Body of pancreas (tissue), 4 donors: ENCODE measurements at regions not wholly inside any gene's neighbourhood (a gene's known extent, or its start where the extent isn't known, plus 50 kb on each side); places are given as distances from the start of the nearest gene placed in this dataset.

ENCODE experiments used
- POLR2A ChIP-seq, 3 donors: fragments of 450-650 bp; IDR thresholded peaks; one replicate each; pipeline ENCODE4 v1.6.1; 2016; ENCODE audit warnings: antibody characterized with exemption in 3 of 3, mild to moderate bottlenecking in 2 of 3
- TF ChIP-seq, protein P1 (sequence below), 7 experiments: fragments of 450-650 bp in 4 of 7; fragments of 200-600 bp in 3 of 7; sonication (generic) in 3 of 7; IDR thresholded peaks; one replicate each; pipeline ENCODE4 v1.5.1; 2016 to 2019; ENCODE audit warnings: antibody characterized with exemption in 7 of 7

DNA sequence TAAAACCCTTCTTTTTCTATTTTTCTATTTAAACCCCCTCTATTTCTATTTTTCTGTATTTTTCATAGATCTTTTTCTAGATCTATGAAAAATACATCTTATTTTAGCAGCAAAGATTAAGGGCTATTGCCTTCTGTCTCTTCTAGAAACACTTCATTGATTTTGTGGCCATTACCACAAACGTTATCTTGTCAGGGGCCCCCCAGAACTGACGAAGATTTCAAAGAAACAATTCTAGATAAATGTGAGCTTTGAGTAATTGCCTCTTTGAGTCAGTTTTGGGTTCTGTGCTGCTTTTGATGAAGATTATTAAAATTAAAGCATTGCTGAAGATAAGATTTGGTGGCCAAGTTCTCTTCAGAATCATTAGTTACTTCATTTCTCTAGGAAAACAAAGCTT is 279.6 kb upstream of the PEX5L start:
- TF ChIP-seq, protein P1, sequence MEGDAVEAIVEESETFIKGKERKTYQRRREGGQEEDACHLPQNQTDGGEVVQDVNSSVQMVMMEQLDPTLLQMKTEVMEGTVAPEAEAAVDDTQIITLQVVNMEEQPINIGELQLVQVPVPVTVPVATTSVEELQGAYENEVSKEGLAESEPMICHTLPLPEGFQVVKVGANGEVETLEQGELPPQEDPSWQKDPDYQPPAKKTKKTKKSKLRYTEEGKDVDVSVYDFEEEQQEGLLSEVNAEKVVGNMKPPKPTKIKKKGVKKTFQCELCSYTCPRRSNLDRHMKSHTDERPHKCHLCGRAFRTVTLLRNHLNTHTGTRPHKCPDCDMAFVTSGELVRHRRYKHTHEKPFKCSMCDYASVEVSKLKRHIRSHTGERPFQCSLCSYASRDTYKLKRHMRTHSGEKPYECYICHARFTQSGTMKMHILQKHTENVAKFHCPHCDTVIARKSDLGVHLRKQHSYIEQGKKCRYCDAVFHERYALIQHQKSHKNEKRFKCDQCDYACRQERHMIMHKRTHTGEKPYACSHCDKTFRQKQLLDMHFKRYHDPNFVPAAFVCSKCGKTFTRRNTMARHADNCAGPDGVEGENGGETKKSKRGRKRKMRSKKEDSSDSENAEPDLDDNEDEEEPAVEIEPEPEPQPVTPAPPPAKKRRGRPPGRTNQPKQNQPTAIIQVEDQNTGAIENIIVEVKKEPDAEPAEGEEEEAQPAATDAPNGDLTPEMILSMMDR (IDR thresholded peaks at IDR 0.05) = no peak
- TF ChIP-seq POLR2A (IDR thresholded peaks at IDR 0.05) = no peak
